Neural cell (in vitro differentiated cells): ENCODE measurements at regions not wholly inside any gene's neighbourhood (a gene's known extent, or its start where the extent isn't known, plus 50 kb on each side); places are given as distances from the start of the nearest gene placed in this dataset.
"Not testable (repeated sequence)": the region's sequence is repeated elsewhere in the genome, so short reads cannot be mapped to it uniquely, and the experiment has no call there.

Source experiments
- H2AFZ ChIP-seq: fragments of 200-600, 300-800 bp; sonication (generic), shearing (Covaris generic); 2 replicates; pipeline ENCODE4 v1.6.0; 2014; ENCODE audit warnings: low read depth, mild to moderate bottlenecking, antibody characterized with exemption, low read length, moderate library complexity
- H3F3A ChIP-seq: fragments of 200-600 bp; shearing (Covaris generic); 2 replicates; pipeline ENCODE4 v1.6.1; 2016; ENCODE audit warnings: mild to moderate bottlenecking, moderate library complexity, mixed read lengths, antibody characterized with exemption, low read length; ENCODE audit not compliant: insufficient read depth, poor library complexity, severe bottlenecking
- H3K27ac ChIP-seq: fragments of 200-600, 300-800 bp; sonication (generic), shearing (Covaris generic); 2 replicates; pipeline ENCODE4 v1.5.1; 2014; ENCODE audit warnings: mild to moderate bottlenecking, low read length, moderate library complexity
- H3K27me3 ChIP-seq: fragments of 300-800, 200-600 bp; sonication (generic), shearing (Covaris generic); 2 replicates; pipeline ENCODE4 v1.6.0; 2014; ENCODE audit warnings: mild to moderate bottlenecking, low read depth, low read length, moderate library complexity; ENCODE audit not compliant: insufficient read depth
- H3K36me3 ChIP-seq: fragments of 300-800, 200-600 bp; sonication (generic), shearing (Covaris generic); 2 replicates; pipeline ENCODE4 v1.5.1; 2014; ENCODE audit warnings: mild to moderate bottlenecking, antibody characterized with exemption, low read length, moderate library complexity; ENCODE audit not compliant: insufficient read depth
- H3K4me2 ChIP-seq: fragments of 300-800, 200-600 bp; sonication (generic), shearing (Covaris generic); 2 replicates; pipeline ENCODE4 v1.6.0; 2014; ENCODE audit warnings: mild to moderate bottlenecking, low read length
- H3K4me3 ChIP-seq: fragments of 300-800, 200-600 bp; sonication (generic), shearing (Covaris generic); 2 replicates; pipeline ENCODE4 v1.5.1; 2014; ENCODE audit warnings: mild to moderate bottlenecking, low read length, moderate library complexity
- H3K79me2 ChIP-seq: fragments of 200-600 bp; shearing (Covaris generic); replicated peaks from 2 replicates; pipeline ENCODE4 v1.6.0; 2014; ENCODE audit warnings: mild to moderate bottlenecking, low read length, moderate library complexity; ENCODE audit not compliant: insufficient read depth
- H3K9ac ChIP-seq: fragments of 300-800, 200-600 bp; sonication (generic), shearing (Covaris generic); 2 replicates; pipeline ENCODE4 v1.6.1; 2016; ENCODE audit warnings: mild to moderate bottlenecking, low read length, mixed read lengths
- H3K9me2 ChIP-seq: fragments of 200-600 bp; shearing (Covaris generic); 2 replicates; pipeline ENCODE4 v1.6.1; 2016; ENCODE audit warnings: mild to moderate bottlenecking, low read length, mixed read lengths; ENCODE audit not compliant: insufficient read depth
- H3K9me3 ChIP-seq: fragments of 200-600, 300-800 bp; sonication (generic), shearing (Covaris generic); 2 replicates; pipeline ENCODE4 v1.6.1; 2016; ENCODE audit warnings: mild to moderate bottlenecking, mixed run types, low read length, moderate library complexity, mixed read lengths
- H4K20me1 ChIP-seq: fragments of 200-600 bp; shearing (Covaris generic); 2 replicates; pipeline ENCODE4 v1.6.1; 2016; ENCODE audit warnings: mild to moderate bottlenecking, mixed run types; ENCODE audit not compliant: insufficient read depth
- EP300 ChIP-seq: fragments of 450-650 bp; conservative IDR thresholded peaks from 2 replicates; pipeline ENCODE4 v1.6.1; 2014; ENCODE audit warnings: antibody characterized with exemption, mild to moderate bottlenecking, moderate library complexity; ENCODE audit not compliant: poor library complexity, severe bottlenecking
- EZH2 ChIP-seq: fragments of 200-600, 300-800 bp; shearing (Covaris generic), sonication (generic); IDR thresholded peaks from 2 replicates; pipeline ENCODE4 v1.6.1; 2014; ENCODE audit warnings: antibody characterized with exemption, low read length, borderline replicate concordance, mild to moderate bottlenecking; ENCODE audit not compliant: insufficient read depth, poor library complexity, severe bottlenecking
- MXI1 ChIP-seq: fragments of 450-650 bp; conservative IDR thresholded peaks from 2 replicates; pipeline ENCODE4 v1.6.1; 2014; ENCODE audit warnings: antibody characterized with exemption, mild to moderate bottlenecking; ENCODE audit not compliant: poor library complexity, severe bottlenecking
- POLR2AphosphoS5 ChIP-seq: IDR thresholded peaks from 2 replicates; pipeline ENCODE4 v1.6.1; 2012
- RAD21 ChIP-seq: fragments of 450-650 bp; conservative IDR thresholded peaks from 2 replicates; pipeline ENCODE4 v1.6.1; 2014; ENCODE audit warnings: antibody characterized with exemption, mild to moderate bottlenecking, moderate library complexity
- REST ChIP-seq: IDR thresholded peaks from 2 replicates; pipeline ENCODE4 v1.6.1; 2012; ENCODE audit warnings: borderline replicate concordance
- SMC3 ChIP-seq: fragments of 450-650 bp; conservative IDR thresholded peaks from 2 replicates; pipeline ENCODE4 v1.6.1; 2014; ENCODE audit warnings: antibody characterized with exemption, mild to moderate bottlenecking, moderate library complexity; ENCODE audit not compliant: poor library complexity
- TAF1 ChIP-seq: IDR thresholded peaks from 2 replicates; pipeline ENCODE4 v1.6.1; 2012; ENCODE audit warnings: low read depth
- TF ChIP-seq, protein P1 (sequence below): fragments of 450-650 bp; IDR thresholded peaks from 2 replicates; pipeline ENCODE4 v1.5.1; 2014; ENCODE audit warnings: antibody characterized with exemption, mild to moderate bottlenecking, moderate library complexity; ENCODE audit not compliant: poor library complexity, severe bottlenecking

DNA sequence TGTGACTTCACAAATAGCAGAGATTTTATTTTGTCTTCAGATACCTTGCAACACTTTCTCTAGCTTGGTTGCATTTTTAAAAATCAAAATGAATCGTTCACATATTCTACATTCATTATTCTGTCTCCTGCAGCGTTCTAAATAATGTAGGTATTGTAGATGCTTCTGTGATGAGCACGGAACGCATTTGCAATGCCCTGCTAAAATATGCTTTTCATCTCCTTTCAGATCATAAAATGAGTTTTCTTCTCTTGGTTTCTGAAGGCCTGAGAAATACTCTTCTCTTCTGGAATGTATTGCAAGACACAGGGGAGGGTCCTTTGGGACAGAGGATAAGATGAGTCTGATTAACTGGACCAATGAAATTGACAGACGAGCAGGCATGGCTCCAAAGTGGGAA is 390.7 kb downstream of the PREX1 start:
- Histone ChIP-seq H2AFZ (no peak overlapping the region), H3K4me3 (no peak overlapping the region), H3K9ac (no peak overlapping the region), H3K9me2 (no peaks in the 10 kb centered on the region), H3K4me2 (no peak overlapping the region), H3K27me3 (no peaks in the 10 kb centered on the region), H3F3A (no peaks in the 10 kb centered on the region), H3K27ac (peak overlapping the region; percentile 44), H3K36me3 (no peaks in the 10 kb centered on the region), H3K9me3 (no peaks in the 10 kb centered on the region), H3K79me2 (no peaks in the 10 kb centered on the region), H4K20me1 (no peaks in the 10 kb centered on the region)
- TF ChIP-seq SMC3, result no peak
- TF ChIP-seq EZH2, result no peak
- no peak for TF ChIP-seq TAF1
- TF ChIP-seq RAD21, result no peak
- no peak for TF ChIP-seq REST
- TF ChIP-seq, protein P1, sequence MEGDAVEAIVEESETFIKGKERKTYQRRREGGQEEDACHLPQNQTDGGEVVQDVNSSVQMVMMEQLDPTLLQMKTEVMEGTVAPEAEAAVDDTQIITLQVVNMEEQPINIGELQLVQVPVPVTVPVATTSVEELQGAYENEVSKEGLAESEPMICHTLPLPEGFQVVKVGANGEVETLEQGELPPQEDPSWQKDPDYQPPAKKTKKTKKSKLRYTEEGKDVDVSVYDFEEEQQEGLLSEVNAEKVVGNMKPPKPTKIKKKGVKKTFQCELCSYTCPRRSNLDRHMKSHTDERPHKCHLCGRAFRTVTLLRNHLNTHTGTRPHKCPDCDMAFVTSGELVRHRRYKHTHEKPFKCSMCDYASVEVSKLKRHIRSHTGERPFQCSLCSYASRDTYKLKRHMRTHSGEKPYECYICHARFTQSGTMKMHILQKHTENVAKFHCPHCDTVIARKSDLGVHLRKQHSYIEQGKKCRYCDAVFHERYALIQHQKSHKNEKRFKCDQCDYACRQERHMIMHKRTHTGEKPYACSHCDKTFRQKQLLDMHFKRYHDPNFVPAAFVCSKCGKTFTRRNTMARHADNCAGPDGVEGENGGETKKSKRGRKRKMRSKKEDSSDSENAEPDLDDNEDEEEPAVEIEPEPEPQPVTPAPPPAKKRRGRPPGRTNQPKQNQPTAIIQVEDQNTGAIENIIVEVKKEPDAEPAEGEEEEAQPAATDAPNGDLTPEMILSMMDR, result no peak
- no peak for TF ChIP-seq EP300
- no peak for TF ChIP-seq POLR2AphosphoS5
- TF ChIP-seq MXI1, result no peak

- H3K27me3 ChIP-seq, H3K4me3 ChIP-seq, H3F3A ChIP-seq, H3K9ac ChIP-seq, H3K79me2 ChIP-seq, H3K36me3 ChIP-seq, H2AFZ ChIP-seq, H3K4me2 ChIP-seq, H3K9me3 ChIP-seq, H4K20me1 ChIP-seq, H3K9me2 ChIP-seq: not testable (repeated sequence)
- H3K27ac ChIP-seq, result peak overlapping the region; percentile 44
Observed at GRCh38 chr20:48436609-48437008, 391.2 kb downstream of the PREX1 start.

- H3K4me3 ChIP-seq, result no peak overlapping the region
- no peaks in the 10 kb centered on the region for H3K27me3 ChIP-seq
- no peak for TF ChIP-seq REST
- TF ChIP-seq SMC3, result no peak
- no peak for TF ChIP-seq MXI1
- no peak for TF ChIP-seq POLR2AphosphoS5
- TF ChIP-seq EZH2, result no peak
- TF ChIP-seq, protein P1, result no peak
- no peaks in the 10 kb centered on the region for H3K9me2 ChIP-seq
- no peak overlapping the region for H3K27ac ChIP-seq
- H3K4me2 ChIP-seq, result no peak overlapping the region
- no peaks in the 10 kb centered on the region for H3K79me2 ChIP-seq
- no peak overlapping the region for H3K9ac ChIP-seq
- H3K9me3 ChIP-seq, result no peaks in the 10 kb centered on the region
- no peaks in the 10 kb centered on the region for H3F3A ChIP-seq
- no peaks in the 10 kb centered on the region for H4K20me1 ChIP-seq
- H2AFZ ChIP-seq, result no peak overlapping the region
- no peaks in the 10 kb centered on the region for H3K36me3 ChIP-seq
Observed at GRCh38 chr20:48433178-48433577, 394.6 kb downstream of the PREX1 start.
